NB4 (cell line): ENCODE measurements at regions not wholly inside any gene's neighbourhood (a gene's known extent, or its start where the extent isn't known, plus 50 kb on each side); places are given as distances from the start of the nearest gene placed in this dataset.

Experiments
- POLR2A ChIP-seq: IDR thresholded peaks from 2 replicates; pipeline ENCODE4 v1.6.1; 2011; ENCODE audit warnings: mild to moderate bottlenecking; ENCODE audit not compliant: insufficient read length; ENCODE audit errors: extremely low read depth
- TF ChIP-seq, protein P1 (sequence below): IDR thresholded peaks from one replicate; pipeline ENCODE4 v1.5.1; 2012; ENCODE audit warnings: low read depth, low read length
- TF ChIP-seq, protein P2 (sequence below): IDR thresholded peaks from 2 replicates; pipeline ENCODE4 v1.6.1; 2011; ENCODE audit warnings: low read depth, low read length

DNA sequence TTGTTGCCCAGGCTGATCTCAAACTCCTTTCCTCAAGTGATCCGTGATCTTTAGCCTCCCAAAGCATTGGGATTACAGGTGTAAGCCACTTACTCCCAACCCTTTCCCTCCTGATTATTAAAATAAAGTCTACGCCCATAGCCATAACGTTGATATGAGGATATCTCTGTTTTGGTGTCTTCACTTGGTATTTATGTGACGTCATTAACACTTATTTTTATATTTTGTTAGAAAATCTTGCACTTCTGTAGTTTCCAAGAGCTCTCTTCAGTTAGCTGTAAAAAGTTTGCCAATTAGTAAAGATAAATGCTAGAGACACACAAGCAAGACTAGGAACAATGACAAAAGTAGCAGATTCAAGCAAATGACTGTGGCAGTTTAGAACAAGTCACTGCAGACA is 115.6 kb upstream of the HSF2 start:
- TF ChIP-seq, protein P1, sequence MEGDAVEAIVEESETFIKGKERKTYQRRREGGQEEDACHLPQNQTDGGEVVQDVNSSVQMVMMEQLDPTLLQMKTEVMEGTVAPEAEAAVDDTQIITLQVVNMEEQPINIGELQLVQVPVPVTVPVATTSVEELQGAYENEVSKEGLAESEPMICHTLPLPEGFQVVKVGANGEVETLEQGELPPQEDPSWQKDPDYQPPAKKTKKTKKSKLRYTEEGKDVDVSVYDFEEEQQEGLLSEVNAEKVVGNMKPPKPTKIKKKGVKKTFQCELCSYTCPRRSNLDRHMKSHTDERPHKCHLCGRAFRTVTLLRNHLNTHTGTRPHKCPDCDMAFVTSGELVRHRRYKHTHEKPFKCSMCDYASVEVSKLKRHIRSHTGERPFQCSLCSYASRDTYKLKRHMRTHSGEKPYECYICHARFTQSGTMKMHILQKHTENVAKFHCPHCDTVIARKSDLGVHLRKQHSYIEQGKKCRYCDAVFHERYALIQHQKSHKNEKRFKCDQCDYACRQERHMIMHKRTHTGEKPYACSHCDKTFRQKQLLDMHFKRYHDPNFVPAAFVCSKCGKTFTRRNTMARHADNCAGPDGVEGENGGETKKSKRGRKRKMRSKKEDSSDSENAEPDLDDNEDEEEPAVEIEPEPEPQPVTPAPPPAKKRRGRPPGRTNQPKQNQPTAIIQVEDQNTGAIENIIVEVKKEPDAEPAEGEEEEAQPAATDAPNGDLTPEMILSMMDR, result no peak
- no peak for TF ChIP-seq POLR2A
- TF ChIP-seq, protein P2, sequence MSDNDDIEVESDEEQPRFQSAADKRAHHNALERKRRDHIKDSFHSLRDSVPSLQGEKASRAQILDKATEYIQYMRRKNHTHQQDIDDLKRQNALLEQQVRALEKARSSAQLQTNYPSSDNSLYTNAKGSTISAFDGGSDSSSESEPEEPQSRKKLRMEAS, result no peak
